ENCODE measurements at regions not wholly inside any gene's neighbourhood (a gene's known extent, or its start where the extent isn't known, plus 50 kb on each side); places are given as distances from the start of the nearest gene placed in this dataset.
"Not testable (repeated sequence)": the region's sequence is repeated elsewhere in the genome, so short reads cannot be mapped to it uniquely, and the experiment has no call there.

- no peak for DNase-seq (ENCODE audit: low read depth in 2 of 2)
These were observed 789.7 kb downstream of the FRK start for GRCh38 chr6:115270953-115271352.

- DNase-seq (ENCODE audit: low read depth in 2 of 2): no peak
These were observed 819.3 kb downstream of the FRK start for GRCh38 chr6:115241373-115241772.

- no peak for DNase-seq (ENCODE audit: low read depth in 2 of 2)
These were observed 839.5 kb downstream of the FRK start for GRCh38 chr6:115221198-115221597.

- DNase-seq (ENCODE audit: low read depth in 2 of 2): no peak
These were observed 840.0 kb downstream of the FRK start for GRCh38 chr6:115220551-115221159.

GRCh38 chr6:115219645-115220044 lies 841.0 kb downstream of the FRK start:
- no peak for DNase-seq (ENCODE audit: low read depth in 2 of 2)

- no peak for DNase-seq (ENCODE audit: low read depth in 2 of 2)
These were observed 843.9 kb downstream of the FRK start for GRCh38 chr6:115216835-115217234.

- DNase-seq (ENCODE audit: low read depth in 2 of 2): no peak
These were observed 846.4 kb downstream of the FRK start for GRCh38 chr6:115214283-115214682.

- no peak for DNase-seq (ENCODE audit: low read depth in 2 of 2)
These were observed 857.3 kb downstream of the FRK start for GRCh38 chr6:115203381-115203780.

- DNase-seq (ENCODE audit: low read depth in 2 of 2): no peak
These were observed 852.3 kb upstream of the HS3ST5 start for GRCh38 chr6:115194981-115195638.

GRCh38 chr6:115191989-115192388 lies 849.2 kb upstream of the HS3ST5 start:
- no peak for DNase-seq (ENCODE audit: low read depth in 2 of 2)

GRCh38 chr6:115190534-115190933 lies 847.7 kb upstream of the HS3ST5 start:
- no peak for DNase-seq (ENCODE audit: low read depth in 2 of 2)

- not testable (repeated sequence) for DNase-seq (ENCODE audit: low read depth in 2 of 2)
These were observed 832.6 kb upstream of the HS3ST5 start for GRCh38 chr6:115175456-115175855.

- DNase-seq (ENCODE audit: low read depth in 2 of 2): not testable (repeated sequence)
These were observed 823.1 kb upstream of the HS3ST5 start for GRCh38 chr6:115165912-115166311.

- no peak for DNase-seq (ENCODE audit: low read depth in 2 of 2)
These were observed 816.9 kb upstream of the HS3ST5 start for GRCh38 chr6:115159733-115160132.

- no peak for DNase-seq (ENCODE audit: low read depth in 2 of 2)
These were observed 795.1 kb upstream of the HS3ST5 start for GRCh38 chr6:115137910-115138309.

GRCh38 chr6:115133790-115134189 lies 791.0 kb upstream of the HS3ST5 start:
- no peak for DNase-seq (ENCODE audit: low read depth in 2 of 2)

- DNase-seq (ENCODE audit: low read depth in 2 of 2): no peak
These were observed 789.1 kb upstream of the HS3ST5 start for GRCh38 chr6:115131709-115132490.

GRCh38 chr6:115121513-115121912 lies 778.7 kb upstream of the HS3ST5 start:
- DNase-seq (ENCODE audit: low read depth in 2 of 2): not testable (repeated sequence)

GRCh38 chr6:115120391-115120790 lies 777.6 kb upstream of the HS3ST5 start:
- DNase-seq (ENCODE audit: low read depth in 2 of 2): no peak

- no peak for DNase-seq (ENCODE audit: low read depth in 2 of 2)
These were observed 748.6 kb upstream of the HS3ST5 start for GRCh38 chr6:115091461-115091860.

GRCh38 chr6:115078555-115078954 lies 735.7 kb upstream of the HS3ST5 start:
- DNase-seq (ENCODE audit: low read depth in 2 of 2): no peak

- no peak for DNase-seq (ENCODE audit: low read depth in 2 of 2)
These were observed 729.1 kb upstream of the HS3ST5 start for GRCh38 chr6:115071962-115072361.
